ENCODE measurements at regions not wholly inside any gene's neighbourhood (a gene's known extent, or its start where the extent isn't known, plus 50 kb on each side); places are given as distances from the start of the nearest gene placed in this dataset.

GRCh38 chr3:84066915-84067314 lies 891.9 kb upstream of the CADM2 start:
- intact Hi-C loops (cut with DNase I; ENCODE audit: low total_unique reads): no loop called here
- no peak for DNase-seq
- no peak overlapping the region for H3K4me3 ChIP-seq
- H3K27me3 ChIP-seq: no peaks in the 10 kb centered on the region
- H3K4me1 ChIP-seq: no peaks in the 10 kb centered on the region
- no peaks in the 10 kb centered on the region for H3K36me3 ChIP-seq (ENCODE audit: low read depth, missing control alignments)
- H3K27ac ChIP-seq: no peak overlapping the region
- no peaks in the 10 kb centered on the region for H3K9me3 ChIP-seq
- TF ChIP-seq, protein P1, sequence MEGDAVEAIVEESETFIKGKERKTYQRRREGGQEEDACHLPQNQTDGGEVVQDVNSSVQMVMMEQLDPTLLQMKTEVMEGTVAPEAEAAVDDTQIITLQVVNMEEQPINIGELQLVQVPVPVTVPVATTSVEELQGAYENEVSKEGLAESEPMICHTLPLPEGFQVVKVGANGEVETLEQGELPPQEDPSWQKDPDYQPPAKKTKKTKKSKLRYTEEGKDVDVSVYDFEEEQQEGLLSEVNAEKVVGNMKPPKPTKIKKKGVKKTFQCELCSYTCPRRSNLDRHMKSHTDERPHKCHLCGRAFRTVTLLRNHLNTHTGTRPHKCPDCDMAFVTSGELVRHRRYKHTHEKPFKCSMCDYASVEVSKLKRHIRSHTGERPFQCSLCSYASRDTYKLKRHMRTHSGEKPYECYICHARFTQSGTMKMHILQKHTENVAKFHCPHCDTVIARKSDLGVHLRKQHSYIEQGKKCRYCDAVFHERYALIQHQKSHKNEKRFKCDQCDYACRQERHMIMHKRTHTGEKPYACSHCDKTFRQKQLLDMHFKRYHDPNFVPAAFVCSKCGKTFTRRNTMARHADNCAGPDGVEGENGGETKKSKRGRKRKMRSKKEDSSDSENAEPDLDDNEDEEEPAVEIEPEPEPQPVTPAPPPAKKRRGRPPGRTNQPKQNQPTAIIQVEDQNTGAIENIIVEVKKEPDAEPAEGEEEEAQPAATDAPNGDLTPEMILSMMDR (IDR thresholded peaks at IDR 0.05): no peak
- no peak for TF ChIP-seq POLR2A (IDR thresholded peaks at IDR 0.05)
- WGBS, 2 donors: 97 to 100% methylated on average over 1 of the region's 1 CpG

- H3K36me3 ChIP-seq (ENCODE audit: low read depth, missing control alignments): no peaks in the 10 kb centered on the region
- H3K27ac ChIP-seq: no peak overlapping the region
- H3K9me3 ChIP-seq: no peaks in the 10 kb centered on the region
- TF ChIP-seq, protein P1 (IDR thresholded peaks at IDR 0.05): no peak
- TF ChIP-seq POLR2A (IDR thresholded peaks at IDR 0.05): no peak
- intact Hi-C loops (cut with DNase I; ENCODE audit: low total_unique reads): no loop called here
- H3K4me1 ChIP-seq: no peaks in the 10 kb centered on the region
- WGBS, 2 donors: 85 to 87% methylated on average over 4 of the region's 4 CpGs
- DNase-seq: no peak
- H3K27me3 ChIP-seq: no peaks in the 10 kb centered on the region
- no peak overlapping the region for H3K4me3 ChIP-seq
Measured at GRCh38 chr3:84073664-84074063, 885.1 kb upstream of the CADM2 start.

- H3K4me1 ChIP-seq: no peaks in the 10 kb centered on the region
- H3K27ac ChIP-seq: no peak overlapping the region
- H3K9me3 ChIP-seq: no peaks in the 10 kb centered on the region
- no peaks in the 10 kb centered on the region for H3K27me3 ChIP-seq
- intact Hi-C loops (cut with DNase I; ENCODE audit: low total_unique reads): no loop called here
- TF ChIP-seq, protein P1 (IDR thresholded peaks at IDR 0.05): no peak
- no peak for TF ChIP-seq POLR2A (IDR thresholded peaks at IDR 0.05)
- no peak for DNase-seq
- H3K36me3 ChIP-seq (ENCODE audit: low read depth, missing control alignments): no peaks in the 10 kb centered on the region
- no peak overlapping the region for H3K4me3 ChIP-seq
- WGBS, 2 donors: 89 to 92% methylated on average over 2 of the region's 2 CpGs
Measured at GRCh38 chr3:84074767-84075166, 884.0 kb upstream of the CADM2 start.

DNA sequence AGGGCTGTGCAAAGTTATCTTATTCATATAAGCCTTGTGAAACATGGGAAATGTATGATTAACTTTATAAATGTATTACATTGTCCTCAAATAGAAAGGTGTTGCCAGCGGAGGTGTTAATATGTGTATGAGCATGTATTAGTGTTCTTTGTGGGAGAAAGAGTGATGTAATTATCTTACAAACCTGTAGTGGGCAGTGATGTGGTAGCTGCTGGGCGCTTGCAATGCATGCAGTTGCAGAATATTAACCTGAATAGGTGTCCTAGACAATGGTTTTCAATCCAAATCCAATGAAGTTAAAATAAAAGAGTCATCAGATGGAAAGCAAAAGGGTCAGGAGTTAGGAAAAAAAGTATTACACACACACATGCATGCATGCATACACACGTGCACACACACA lies 881.3 kb upstream of the CADM2 start:
- no peak overlapping the region for H3K4me3 ChIP-seq
- no peaks in the 10 kb centered on the region for H3K36me3 ChIP-seq (ENCODE audit: low read depth, missing control alignments)
- DNase-seq: no peak
- H3K27me3 ChIP-seq: no peaks in the 10 kb centered on the region
- no peaks in the 10 kb centered on the region for H3K4me1 ChIP-seq
- no peak overlapping the region for H3K27ac ChIP-seq
- 79 to 83% methylated on average over 3 of the region's 3 CpGs for WGBS, 2 donors
- H3K9me3 ChIP-seq: no peaks in the 10 kb centered on the region
- no peak for TF ChIP-seq POLR2A (IDR thresholded peaks at IDR 0.05)
- intact Hi-C loops (cut with DNase I; ENCODE audit: low total_unique reads): no loop called here

GRCh38 chr3:84082726-84083125 lies 876.1 kb upstream of the CADM2 start:
- TF ChIP-seq POLR2A (IDR thresholded peaks at IDR 0.05): no peak
- TF ChIP-seq, protein P1 (IDR thresholded peaks at IDR 0.05): no peak
- intact Hi-C loops (cut with DNase I; ENCODE audit: low total_unique reads): no loop called here
- H3K36me3 ChIP-seq (ENCODE audit: low read depth, missing control alignments): no peaks in the 10 kb centered on the region
- no peaks in the 10 kb centered on the region for H3K27me3 ChIP-seq
- 87 to 92% methylated on average over 1 of the region's 1 CpG for WGBS, 2 donors
- H3K4me3 ChIP-seq: no peak overlapping the region
- H3K9me3 ChIP-seq: no peaks in the 10 kb centered on the region
- DNase-seq: no peak
- H3K4me1 ChIP-seq: no peaks in the 10 kb centered on the region
- no peak overlapping the region for H3K27ac ChIP-seq

All from testis (tissue), 2 donors.